ENCODE measurements at regions not wholly inside any gene's neighbourhood (a gene's known extent, or its start where the extent isn't known, plus 50 kb on each side); places are given as distances from the start of the nearest gene placed in this dataset.

- Histone ChIP-seq H3K27ac (ENCODE audit: low read depth, low read length) (no peak overlapping the region), H3K4me1 (ENCODE audit: insufficient read depth, low read length) (peaks cover 34% of the 10 kb centered on the region)
These were observed 53.7 kb upstream of the TMX4 start for GRCh38 chr20:8073024-8073832.

GRCh38 chr20:8074931-8075330 lies 55.4 kb upstream of the TMX4 start:
- peaks cover 34% of the 10 kb centered on the region for H3K4me1 ChIP-seq (ENCODE audit: insufficient read depth, low read length)
- no peaks in the 10 kb centered on the region for H3K36me3 ChIP-seq (ENCODE audit: insufficient read depth, low read length)
- no peak overlapping the region for H3K27ac ChIP-seq (ENCODE audit: low read depth, low read length)
- no peaks in the 10 kb centered on the region for H3K27me3 ChIP-seq (ENCODE audit: control insufficient read depth in 1 of 2, insufficient read depth in 2 of 2, low read length in 2 of 2)
- H3K4me3 ChIP-seq (ENCODE audit: low read depth in 1 of 2, low read length in 2 of 2) = no peak overlapping the region
- no peaks in the 10 kb centered on the region for H3K9me3 ChIP-seq (ENCODE audit: low read length)
- H3K9ac ChIP-seq (ENCODE audit: low read length) = no peak overlapping the region

More at GRCh38 chr20:8073024-8073832, 53.7 kb upstream of the TMX4 start:
- Histone ChIP-seq H3K9me3 (ENCODE audit: low read length) (no peaks in the 10 kb centered on the region), H3K4me3 (ENCODE audit: low read depth in 1 of 2, low read length in 2 of 2) (no peak overlapping the region), H3K9ac (ENCODE audit: low read length) (no peak overlapping the region), H3K27me3 (ENCODE audit: control insufficient read depth in 1 of 2, insufficient read depth in 2 of 2, low read length in 2 of 2) (no peaks in the 10 kb centered on the region), H3K36me3 (ENCODE audit: insufficient read depth, low read length) (no peaks in the 10 kb centered on the region)

- H3K27ac ChIP-seq (ENCODE audit: low read depth, low read length) = peak overlapping the region; percentile 61
- peaks cover 34% of the 10 kb centered on the region for H3K4me1 ChIP-seq (ENCODE audit: insufficient read depth, low read length)
- no peaks in the 10 kb centered on the region for H3K36me3 ChIP-seq (ENCODE audit: insufficient read depth, low read length)
- no peaks in the 10 kb centered on the region for H3K27me3 ChIP-seq (ENCODE audit: control insufficient read depth in 1 of 2, insufficient read depth in 2 of 2, low read length in 2 of 2)
- no peak overlapping the region for H3K4me3 ChIP-seq (ENCODE audit: low read depth in 1 of 2, low read length in 2 of 2)
- H3K9me3 ChIP-seq (ENCODE audit: low read length) = no peaks in the 10 kb centered on the region
- no peak overlapping the region for H3K9ac ChIP-seq (ENCODE audit: low read length)
These were observed 55.5 kb upstream of the PLCB1 start for GRCh38 chr20:8076306-8077136.

DNA sequence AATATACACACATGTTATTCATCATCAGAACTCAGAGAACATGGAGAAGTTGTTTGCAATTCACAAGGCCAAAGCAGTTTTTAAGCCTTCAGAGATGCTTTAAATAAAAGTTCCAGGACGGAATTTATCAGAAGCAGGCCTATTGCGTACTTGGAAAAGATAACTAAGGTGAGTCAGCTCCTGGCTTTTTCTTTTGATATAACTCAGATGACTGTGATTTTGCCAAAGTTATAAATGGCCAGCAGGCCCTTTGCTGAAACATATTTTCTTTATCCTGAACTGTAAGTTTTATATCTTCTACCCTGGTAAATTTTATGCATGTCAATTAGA lies 55.0 kb upstream of the PLCB1 start:
- peak overlapping the region; percentile 42 for H3K27ac ChIP-seq (ENCODE audit: low read depth, low read length)
- no peak overlapping the region for H3K4me3 ChIP-seq (ENCODE audit: low read depth in 1 of 2, low read length in 2 of 2)
- no peak overlapping the region for H3K9ac ChIP-seq (ENCODE audit: low read length)
- H3K4me1 ChIP-seq (ENCODE audit: insufficient read depth, low read length) = peaks cover 39% of the 10 kb centered on the region
- H3K36me3 ChIP-seq (ENCODE audit: insufficient read depth, low read length) = no peaks in the 10 kb centered on the region
- no peaks in the 10 kb centered on the region for H3K27me3 ChIP-seq (ENCODE audit: control insufficient read depth in 1 of 2, insufficient read depth in 2 of 2, low read length in 2 of 2)
- H3K9me3 ChIP-seq (ENCODE audit: low read length) = no peaks in the 10 kb centered on the region

GRCh38 chr20:8078528-8078914 lies 53.5 kb upstream of the PLCB1 start:
- Histone ChIP-seq H3K36me3 (ENCODE audit: insufficient read depth, low read length) (no peaks in the 10 kb centered on the region), H3K4me1 (ENCODE audit: insufficient read depth, low read length) (peaks cover 38% of the 10 kb centered on the region), H3K27me3 (ENCODE audit: control insufficient read depth in 1 of 2, insufficient read depth in 2 of 2, low read length in 2 of 2) (no peaks in the 10 kb centered on the region), H3K4me3 (ENCODE audit: low read depth in 1 of 2, low read length in 2 of 2) (no peak overlapping the region), H3K9me3 (ENCODE audit: low read length) (no peaks in the 10 kb centered on the region), H3K27ac (ENCODE audit: low read depth, low read length) (no peak overlapping the region), H3K9ac (ENCODE audit: low read length) (no peak overlapping the region)

DNA sequence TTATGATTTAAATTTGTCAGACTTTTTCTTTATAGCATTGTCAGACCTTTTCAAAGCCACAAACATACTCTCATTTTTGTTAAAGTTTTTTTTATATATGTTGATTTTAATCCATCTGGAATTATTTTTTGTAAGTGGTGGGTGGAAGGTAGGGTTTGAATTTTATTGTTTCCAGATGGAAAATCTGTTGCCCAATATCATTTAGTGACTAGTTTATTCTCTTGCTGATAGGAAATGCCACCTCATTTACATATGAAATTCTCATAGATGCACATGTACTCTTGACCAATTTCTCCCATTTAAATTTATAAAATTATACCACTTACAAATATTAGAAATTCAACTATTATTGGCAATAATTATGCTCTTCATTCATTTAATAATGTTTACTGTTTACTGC lies 52.1 kb upstream of the PLCB1 start:
- Histone ChIP-seq H3K27ac (ENCODE audit: low read depth, low read length) (no peak overlapping the region), H3K4me1 (ENCODE audit: insufficient read depth, low read length) (peaks cover 34% of the 10 kb centered on the region), H3K36me3 (ENCODE audit: insufficient read depth, low read length) (no peaks in the 10 kb centered on the region)

GRCh38 chr20:8082025-8082424 lies 50.0 kb upstream of the PLCB1 start:
- Histone ChIP-seq H3K4me1 (ENCODE audit: insufficient read depth, low read length) (peaks cover 19% of the 10 kb centered on the region), H3K27me3 (ENCODE audit: control insufficient read depth in 1 of 2, insufficient read depth in 2 of 2, low read length in 2 of 2) (no peaks in the 10 kb centered on the region), H3K9me3 (ENCODE audit: low read length) (no peaks in the 10 kb centered on the region), H3K27ac (ENCODE audit: low read depth, low read length) (no peak overlapping the region), H3K9ac (ENCODE audit: low read length) (no peak overlapping the region), H3K36me3 (ENCODE audit: insufficient read depth, low read length) (no peaks in the 10 kb centered on the region), H3K4me3 (ENCODE audit: low read depth in 1 of 2, low read length in 2 of 2) (no peak overlapping the region)

More for the DNA sequence above, 52.1 kb upstream of the PLCB1 start:
- Histone ChIP-seq H3K9me3 (ENCODE audit: low read length) (no peaks in the 10 kb centered on the region), H3K9ac (ENCODE audit: low read length) (no peak overlapping the region), H3K27me3 (ENCODE audit: control insufficient read depth in 1 of 2, insufficient read depth in 2 of 2, low read length in 2 of 2) (no peaks in the 10 kb centered on the region), H3K4me3 (ENCODE audit: low read depth in 1 of 2, low read length in 2 of 2) (no peak overlapping the region)

Data from muscle layer of colon (tissue), 2 donors.